ENCODE measurements at regions not wholly inside any gene's neighbourhood (a gene's known extent, or its start where the extent isn't known, plus 50 kb on each side); places are given as distances from the start of the nearest gene placed in this dataset.

GRCh38 chr2:121873864-121874263 is 118.4 kb downstream of the TSN start:
- Histone ChIP-seq H3K9ac (ENCODE audit: low read depth in 1 of 2, low read length in 2 of 2) (no peak overlapping the region), H3K9me3 (ENCODE audit: control insufficient read depth in 2 of 2, low read length in 2 of 2) (no peaks in the 10 kb centered on the region)

GRCh38 chr2:121875585-121876185 is 120.2 kb downstream of the TSN start:
- no peak overlapping the region for H3K9ac ChIP-seq (ENCODE audit: low read depth in 1 of 2, low read length in 2 of 2)
- H3K36me3 ChIP-seq (ENCODE audit: control insufficient read depth in 2 of 2, insufficient read depth in 2 of 2, low read length in 2 of 2) = no peaks in the 10 kb centered on the region
- H3K9me3 ChIP-seq (ENCODE audit: control insufficient read depth in 2 of 2, low read length in 2 of 2) = no peaks in the 10 kb centered on the region
- peaks cover 0 to 2% of the 10 kb centered on the region in 2 donors for H3K4me1 ChIP-seq (ENCODE audit: control insufficient read depth in 2 of 2, insufficient read depth in 2 of 2, low read length in 2 of 2)
- peaks cover 0 to 3% of the 10 kb centered on the region in 2 donors for H3K27me3 ChIP-seq (ENCODE audit: control insufficient read depth in 2 of 2, insufficient read depth in 2 of 2, low read length in 2 of 2)
- H3K4me3 ChIP-seq (ENCODE audit: low read length in 2 of 2) = no peak overlapping the region
- H3K27ac ChIP-seq (ENCODE audit: low read depth in 2 of 2, low read length in 2 of 2) = no peak overlapping the region

More at GRCh38 chr2:121873864-121874263, 118.4 kb downstream of the TSN start:
- H3K36me3 ChIP-seq (ENCODE audit: control insufficient read depth in 2 of 2, insufficient read depth in 2 of 2, low read length in 2 of 2) = no peaks in the 10 kb centered on the region
- H3K4me1 ChIP-seq (ENCODE audit: control insufficient read depth in 2 of 2, insufficient read depth in 2 of 2, low read length in 2 of 2) = peaks cover 0 to 2% of the 10 kb centered on the region in 2 donors
- H3K4me3 ChIP-seq (ENCODE audit: low read length in 2 of 2) = no peak overlapping the region
- no peaks in the 10 kb centered on the region for H3K27me3 ChIP-seq (ENCODE audit: control insufficient read depth in 2 of 2, insufficient read depth in 2 of 2, low read length in 2 of 2)
- H3K27ac ChIP-seq (ENCODE audit: low read depth in 2 of 2, low read length in 2 of 2) = no peak overlapping the region

- no peak overlapping the region for H3K27ac ChIP-seq (ENCODE audit: low read depth in 2 of 2, low read length in 2 of 2)
- H3K36me3 ChIP-seq (ENCODE audit: control insufficient read depth in 2 of 2, insufficient read depth in 2 of 2, low read length in 2 of 2) = no peaks in the 10 kb centered on the region
- H3K9ac ChIP-seq (ENCODE audit: low read depth in 1 of 2, low read length in 2 of 2) = no peak overlapping the region
- H3K9me3 ChIP-seq (ENCODE audit: control insufficient read depth in 2 of 2, low read length in 2 of 2) = no peaks in the 10 kb centered on the region
- peaks cover 0 to 2% of the 10 kb centered on the region in 2 donors for H3K4me1 ChIP-seq (ENCODE audit: control insufficient read depth in 2 of 2, insufficient read depth in 2 of 2, low read length in 2 of 2)
- peaks cover 0 to 3% of the 10 kb centered on the region in 2 donors for H3K27me3 ChIP-seq (ENCODE audit: control insufficient read depth in 2 of 2, insufficient read depth in 2 of 2, low read length in 2 of 2)
- H3K4me3 ChIP-seq (ENCODE audit: low read length in 2 of 2) = no peak overlapping the region
Observed at GRCh38 chr2:121877366-121877765, 121.9 kb downstream of the TSN start.

GRCh38 chr2:121880283-121880682 is 124.8 kb downstream of the TSN start:
- Histone ChIP-seq H3K9me3 (ENCODE audit: control insufficient read depth in 2 of 2, low read length in 2 of 2) (no peaks in the 10 kb centered on the region), H3K9ac (ENCODE audit: low read depth in 1 of 2, low read length in 2 of 2) (no peak overlapping the region), H3K4me1 (ENCODE audit: control insufficient read depth in 2 of 2, insufficient read depth in 2 of 2, low read length in 2 of 2) (peaks cover 0 to 2% of the 10 kb centered on the region in 2 donors), H3K27me3 (ENCODE audit: control insufficient read depth in 2 of 2, insufficient read depth in 2 of 2, low read length in 2 of 2) (peaks cover 0 to 3% of the 10 kb centered on the region in 2 donors), H3K36me3 (ENCODE audit: control insufficient read depth in 2 of 2, insufficient read depth in 2 of 2, low read length in 2 of 2) (no peaks in the 10 kb centered on the region), H3K27ac (ENCODE audit: low read depth in 2 of 2, low read length in 2 of 2) (no peak overlapping the region), H3K4me3 (ENCODE audit: low read length in 2 of 2) (no peak overlapping the region)

- H3K27ac ChIP-seq (ENCODE audit: low read depth in 2 of 2, low read length in 2 of 2) = no peak overlapping the region
- no peak overlapping the region for H3K4me3 ChIP-seq (ENCODE audit: low read length in 2 of 2)
- H3K36me3 ChIP-seq (ENCODE audit: control insufficient read depth in 2 of 2, insufficient read depth in 2 of 2, low read length in 2 of 2) = no peaks in the 10 kb centered on the region
- no peaks in the 10 kb centered on the region for H3K9me3 ChIP-seq (ENCODE audit: control insufficient read depth in 2 of 2, low read length in 2 of 2)
- H3K27me3 ChIP-seq (ENCODE audit: control insufficient read depth in 2 of 2, insufficient read depth in 2 of 2, low read length in 2 of 2) = peaks cover 0 to 3% of the 10 kb centered on the region in 2 donors
- H3K4me1 ChIP-seq (ENCODE audit: control insufficient read depth in 2 of 2, insufficient read depth in 2 of 2, low read length in 2 of 2) = peaks cover 0 to 2% of the 10 kb centered on the region in 2 donors
- no peak overlapping the region for H3K9ac ChIP-seq (ENCODE audit: low read depth in 1 of 2, low read length in 2 of 2)
Observed at GRCh38 chr2:121881038-121881437, 125.6 kb downstream of the TSN start.

DNA sequence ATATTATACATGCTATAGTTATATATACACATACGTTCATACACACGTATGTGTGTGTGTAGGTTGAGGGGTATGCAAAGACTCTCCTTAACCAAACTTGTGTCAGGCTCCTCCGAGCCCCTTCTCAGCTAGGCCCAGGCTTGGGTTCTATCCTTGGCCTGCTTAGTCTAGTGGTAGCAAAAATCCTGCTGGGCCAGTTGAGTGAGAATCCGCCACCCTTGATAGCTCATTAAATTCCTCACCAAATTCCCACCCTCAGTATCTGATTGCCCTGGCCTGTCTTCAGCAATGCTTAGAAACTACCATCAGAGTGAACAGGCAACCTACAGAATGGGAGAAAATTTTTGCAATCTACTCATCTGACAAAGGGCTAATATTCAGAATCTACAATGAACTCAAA is 126.5 kb downstream of the TSN start:
- Histone ChIP-seq H3K36me3 (ENCODE audit: control insufficient read depth in 2 of 2, insufficient read depth in 2 of 2, low read length in 2 of 2) (no peaks in the 10 kb centered on the region), H3K4me1 (ENCODE audit: control insufficient read depth in 2 of 2, insufficient read depth in 2 of 2, low read length in 2 of 2) (peaks cover 0 to 2% of the 10 kb centered on the region in 2 donors), H3K27me3 (ENCODE audit: control insufficient read depth in 2 of 2, insufficient read depth in 2 of 2, low read length in 2 of 2) (peaks cover 0 to 3% of the 10 kb centered on the region in 2 donors), H3K4me3 (ENCODE audit: low read length in 2 of 2) (no peak overlapping the region), H3K27ac (ENCODE audit: low read depth in 2 of 2, low read length in 2 of 2) (no peak overlapping the region), H3K9ac (ENCODE audit: low read depth in 1 of 2, low read length in 2 of 2) (no peak overlapping the region), H3K9me3 (ENCODE audit: control insufficient read depth in 2 of 2, low read length in 2 of 2) (no peaks in the 10 kb centered on the region)

DNA sequence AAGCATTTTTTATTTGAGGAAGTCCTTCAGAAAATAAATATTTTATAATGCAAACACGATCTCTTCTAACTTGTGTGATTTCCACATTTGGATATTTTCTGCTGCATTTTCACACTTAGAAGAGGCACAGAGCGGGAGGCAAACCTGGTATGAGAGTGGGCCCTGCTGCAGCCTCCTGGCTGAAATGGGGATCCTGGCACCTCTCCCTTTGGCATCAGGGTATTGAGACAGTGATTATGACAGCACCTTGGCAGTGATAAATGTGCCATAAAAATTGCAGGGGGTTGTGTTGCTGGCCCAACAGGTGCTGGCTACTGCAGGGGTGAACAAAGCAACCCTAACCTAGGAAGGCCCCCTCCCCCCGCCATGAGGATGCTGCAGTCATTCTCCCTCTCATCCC is 128.6 kb downstream of the TSN start:
- no peak overlapping the region for H3K9ac ChIP-seq (ENCODE audit: low read depth in 1 of 2, low read length in 2 of 2)
- no peaks in the 10 kb centered on the region for H3K4me1 ChIP-seq (ENCODE audit: control insufficient read depth in 2 of 2, insufficient read depth in 2 of 2, low read length in 2 of 2)
- H3K36me3 ChIP-seq (ENCODE audit: control insufficient read depth in 2 of 2, insufficient read depth in 2 of 2, low read length in 2 of 2) = no peaks in the 10 kb centered on the region
- H3K9me3 ChIP-seq (ENCODE audit: control insufficient read depth in 2 of 2, low read length in 2 of 2) = no peaks in the 10 kb centered on the region
- no peak overlapping the region for H3K4me3 ChIP-seq (ENCODE audit: low read length in 2 of 2)
- peaks cover 0 to 3% of the 10 kb centered on the region in 2 donors for H3K27me3 ChIP-seq (ENCODE audit: control insufficient read depth in 2 of 2, insufficient read depth in 2 of 2, low read length in 2 of 2)
- H3K27ac ChIP-seq (ENCODE audit: low read depth in 2 of 2, low read length in 2 of 2) = no peak overlapping the region

GRCh38 chr2:121884511-121884921 is 129.1 kb downstream of the TSN start:
- no peak overlapping the region for H3K27ac ChIP-seq (ENCODE audit: low read depth in 2 of 2, low read length in 2 of 2)
- H3K4me3 ChIP-seq (ENCODE audit: low read length in 2 of 2) = no peak overlapping the region
- H3K9ac ChIP-seq (ENCODE audit: low read depth in 1 of 2, low read length in 2 of 2) = no peak overlapping the region
- no peaks in the 10 kb centered on the region for H3K4me1 ChIP-seq (ENCODE audit: control insufficient read depth in 2 of 2, insufficient read depth in 2 of 2, low read length in 2 of 2)
- H3K36me3 ChIP-seq (ENCODE audit: control insufficient read depth in 2 of 2, insufficient read depth in 2 of 2, low read length in 2 of 2) = no peaks in the 10 kb centered on the region
- no peaks in the 10 kb centered on the region for H3K9me3 ChIP-seq (ENCODE audit: control insufficient read depth in 2 of 2, low read length in 2 of 2)
- H3K27me3 ChIP-seq (ENCODE audit: control insufficient read depth in 2 of 2, insufficient read depth in 2 of 2, low read length in 2 of 2) = peaks cover 0 to 3% of the 10 kb centered on the region in 2 donors

DNA sequence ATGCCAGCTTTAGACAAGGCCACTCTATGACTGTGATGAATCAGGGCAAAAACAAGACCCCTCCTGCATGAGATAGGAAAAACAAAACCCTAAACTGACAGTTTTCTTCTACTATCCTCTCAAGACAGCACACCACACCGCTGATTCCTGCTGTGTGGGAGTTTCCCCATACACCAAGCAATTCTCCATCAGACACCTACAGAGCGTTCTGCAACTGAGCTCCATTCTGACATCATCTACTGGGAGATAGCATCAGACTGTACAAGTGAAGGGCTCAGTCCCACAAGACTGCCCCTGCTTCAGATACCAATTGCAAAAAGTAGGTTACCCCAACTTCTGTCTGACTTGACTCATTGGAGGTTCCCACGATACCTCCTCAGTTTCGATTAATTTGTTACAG is 130.6 kb downstream of the TSN start:
- H3K9ac ChIP-seq (ENCODE audit: low read depth in 1 of 2, low read length in 2 of 2) = no peak overlapping the region
- no peak overlapping the region for H3K4me3 ChIP-seq (ENCODE audit: low read length in 2 of 2)
- no peaks in the 10 kb centered on the region for H3K27me3 ChIP-seq (ENCODE audit: control insufficient read depth in 2 of 2, insufficient read depth in 2 of 2, low read length in 2 of 2)
- no peak overlapping the region for H3K27ac ChIP-seq (ENCODE audit: low read depth in 2 of 2, low read length in 2 of 2)
- no peaks in the 10 kb centered on the region for H3K4me1 ChIP-seq (ENCODE audit: control insufficient read depth in 2 of 2, insufficient read depth in 2 of 2, low read length in 2 of 2)
- no peaks in the 10 kb centered on the region for H3K36me3 ChIP-seq (ENCODE audit: control insufficient read depth in 2 of 2, insufficient read depth in 2 of 2, low read length in 2 of 2)
- H3K9me3 ChIP-seq (ENCODE audit: control insufficient read depth in 2 of 2, low read length in 2 of 2) = no peaks in the 10 kb centered on the region

DNA sequence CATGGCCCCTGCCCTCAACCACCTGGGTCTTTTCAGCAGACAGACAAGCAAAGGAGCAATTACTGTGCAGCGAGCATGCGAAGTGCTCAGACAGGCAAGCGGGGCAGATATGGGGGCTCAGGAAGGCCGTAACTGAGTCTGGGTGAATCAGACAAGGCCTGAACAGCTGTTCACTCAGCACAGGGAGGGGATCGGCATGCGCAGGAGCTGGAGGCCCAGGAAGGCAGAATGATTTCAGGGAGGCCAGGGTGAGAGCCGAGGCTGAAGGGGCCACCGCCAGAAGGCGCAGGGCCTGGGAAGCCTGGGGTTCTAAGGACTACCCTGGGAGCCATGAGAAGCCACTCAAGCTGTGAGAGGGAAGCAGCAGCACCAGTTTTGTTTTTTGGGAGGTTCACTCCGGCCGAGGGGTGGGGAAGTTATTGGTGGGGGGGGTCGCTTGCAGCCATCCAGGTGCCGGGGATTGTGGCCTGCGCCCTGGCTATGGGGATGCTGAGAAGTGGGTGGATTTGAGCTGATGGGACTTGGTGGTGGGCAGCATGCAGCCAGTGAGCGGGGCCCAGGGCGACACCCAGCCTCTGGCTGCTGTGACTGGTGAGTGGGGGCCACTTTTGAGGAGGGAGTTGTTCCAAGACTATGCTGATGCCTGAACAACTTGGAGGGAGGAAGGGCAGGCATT is 132.2 kb downstream of the TSN start:
- Histone ChIP-seq H3K4me3 (ENCODE audit: low read length in 2 of 2) (no peak overlapping the region), H3K27me3 (ENCODE audit: control insufficient read depth in 2 of 2, insufficient read depth in 2 of 2, low read length in 2 of 2) (no peaks in the 10 kb centered on the region), H3K9ac (ENCODE audit: low read depth in 1 of 2, low read length in 2 of 2) (no peak overlapping the region), H3K36me3 (ENCODE audit: control insufficient read depth in 2 of 2, insufficient read depth in 2 of 2, low read length in 2 of 2) (no peaks in the 10 kb centered on the region), H3K4me1 (ENCODE audit: control insufficient read depth in 2 of 2, insufficient read depth in 2 of 2, low read length in 2 of 2) (no peaks in the 10 kb centered on the region), H3K9me3 (ENCODE audit: control insufficient read depth in 2 of 2, low read length in 2 of 2) (no peaks in the 10 kb centered on the region), H3K27ac (ENCODE audit: low read depth in 2 of 2, low read length in 2 of 2) (no peak overlapping the region)
